GM18520 (cell line): ENCODE measurements at regions not wholly inside any gene's neighbourhood (a gene's known extent, or its start where the extent isn't known, plus 50 kb on each side); places are given as distances from the start of the nearest gene placed in this dataset.

Experiments used
- ATAC-seq: cut with Tn5 transposase; IDR thresholded peaks from one replicate; pipeline ENCODE4 v1.9.1; 2021; ENCODE audit not compliant: unreplicated experiment

DNA sequence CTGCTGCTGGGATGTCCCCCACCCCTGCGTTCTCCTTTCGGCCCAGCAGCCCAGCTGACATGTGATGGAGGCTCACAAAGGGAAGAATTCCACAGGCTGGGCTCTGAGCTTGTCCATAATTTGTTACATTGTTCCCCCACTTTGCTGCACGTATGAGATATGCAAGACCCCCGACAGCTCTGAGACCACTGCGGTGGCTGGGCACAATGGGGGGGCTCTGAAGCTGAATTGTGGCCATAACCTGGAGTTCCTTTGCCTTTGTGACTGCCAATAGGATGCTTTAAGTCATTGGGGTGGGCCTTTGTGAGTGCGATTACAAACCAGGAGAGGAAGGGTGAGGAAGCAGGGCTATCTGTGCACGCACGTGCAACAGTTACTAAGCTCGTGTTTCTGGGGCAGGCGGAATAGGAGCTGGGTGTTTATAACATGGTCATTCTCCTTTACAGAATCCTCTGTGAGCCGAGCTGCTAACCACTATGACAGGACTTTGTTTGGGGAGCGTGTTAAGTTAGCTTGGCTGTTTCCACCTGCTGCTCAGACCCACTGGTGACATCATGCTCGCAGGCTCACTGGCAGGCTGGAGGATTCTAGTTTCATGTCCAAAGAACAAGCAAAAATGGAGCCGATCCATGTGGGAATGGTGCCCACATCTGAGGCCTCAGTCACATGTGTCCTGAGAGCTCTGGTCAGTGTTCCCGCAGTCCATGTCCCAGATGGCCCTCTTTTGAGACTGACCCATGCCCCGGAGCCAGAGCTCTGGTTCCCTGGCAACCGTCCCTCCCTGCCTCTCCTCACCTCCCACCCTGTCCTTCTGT is 208.3 kb upstream of the SALL1 start:
- no peak for ATAC-seq

DNA sequence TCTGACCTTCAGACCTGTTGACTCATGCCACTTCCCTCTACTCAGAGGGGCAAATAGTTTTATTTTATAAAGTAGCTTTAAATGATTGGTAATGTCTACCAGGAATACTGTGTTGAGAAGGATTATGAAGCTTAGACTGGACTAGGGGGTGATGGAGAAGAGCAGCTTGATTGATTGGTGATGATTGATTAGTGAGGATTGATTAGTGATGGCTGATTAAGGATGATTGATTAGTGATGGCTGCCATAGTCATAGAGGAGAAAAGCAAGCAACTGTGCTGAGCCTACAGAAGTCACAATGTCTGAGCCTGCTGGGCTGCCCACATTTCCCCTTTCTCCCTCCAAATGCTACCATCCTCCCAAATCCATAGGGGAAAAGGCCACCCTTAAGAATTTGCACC is 206.8 kb upstream of the SALL1 start:
- no peak for ATAC-seq

GRCh38 chr16:51355875-51356274 is 204.8 kb upstream of the SALL1 start:
- no peak for ATAC-seq

DNA sequence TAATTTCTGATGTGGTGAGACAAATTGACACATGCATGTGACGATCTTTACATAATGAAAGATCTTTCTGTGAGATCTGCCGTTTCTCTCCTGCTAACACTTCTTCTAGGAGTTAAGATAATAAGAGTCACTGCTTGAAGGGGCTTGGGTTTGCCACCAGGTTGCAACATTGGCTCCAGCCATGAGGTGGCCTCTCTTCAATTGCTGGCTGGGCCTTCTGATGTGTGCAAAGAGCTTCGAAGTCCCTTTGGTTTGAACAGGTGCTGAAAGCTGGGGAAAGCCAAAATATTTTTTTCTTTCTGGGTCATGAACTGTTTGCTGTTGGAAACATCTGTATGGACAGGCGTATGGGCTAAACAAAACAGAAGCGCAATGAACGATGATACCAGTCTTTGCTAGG is 204.1 kb upstream of the SALL1 start:
- ATAC-seq: no peak

- ATAC-seq: no peak
These were observed 202.0 kb upstream of the SALL1 start for GRCh38 chr16:51353055-51353454.

DNA sequence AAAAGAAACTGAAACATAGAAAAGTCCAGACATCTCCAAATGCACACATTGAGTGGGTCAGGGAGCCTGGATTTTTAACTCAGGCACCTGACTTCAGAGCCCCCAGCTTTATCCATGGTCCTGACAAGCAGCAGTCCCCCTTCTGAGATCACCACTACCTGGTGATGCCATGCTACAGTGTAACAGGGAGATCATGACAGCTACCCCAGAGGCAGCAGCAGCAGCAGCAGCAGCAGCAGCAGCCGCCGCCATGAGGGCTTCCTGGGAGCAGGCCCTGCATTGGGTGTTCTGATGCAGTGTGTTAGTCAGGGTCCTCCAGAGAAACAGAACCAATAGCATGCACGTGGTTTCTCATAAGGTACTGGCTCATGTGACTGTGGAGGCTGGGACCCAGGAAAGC is 198.6 kb upstream of the SALL1 start:
- no peak for ATAC-seq

DNA sequence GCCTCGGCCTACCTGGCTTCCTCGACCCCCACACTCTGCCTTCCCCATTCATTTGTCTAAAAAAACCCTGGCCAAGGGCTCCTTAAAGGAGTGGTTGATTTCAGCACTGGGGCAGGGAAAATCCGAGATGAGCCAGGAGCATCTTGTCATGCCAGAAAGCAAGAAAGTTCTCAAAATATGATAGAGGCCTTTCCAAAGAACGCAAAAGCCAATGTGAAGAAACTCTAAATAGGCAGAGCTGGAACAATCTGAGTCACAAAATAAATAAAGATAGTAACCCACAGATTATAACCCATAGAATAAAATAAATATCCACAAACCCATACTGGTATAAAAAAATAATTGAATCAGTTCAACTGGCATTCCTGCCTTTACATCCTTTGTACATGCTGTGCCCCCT is 192.3 kb upstream of the SALL1 start:
- ATAC-seq: no peak

DNA sequence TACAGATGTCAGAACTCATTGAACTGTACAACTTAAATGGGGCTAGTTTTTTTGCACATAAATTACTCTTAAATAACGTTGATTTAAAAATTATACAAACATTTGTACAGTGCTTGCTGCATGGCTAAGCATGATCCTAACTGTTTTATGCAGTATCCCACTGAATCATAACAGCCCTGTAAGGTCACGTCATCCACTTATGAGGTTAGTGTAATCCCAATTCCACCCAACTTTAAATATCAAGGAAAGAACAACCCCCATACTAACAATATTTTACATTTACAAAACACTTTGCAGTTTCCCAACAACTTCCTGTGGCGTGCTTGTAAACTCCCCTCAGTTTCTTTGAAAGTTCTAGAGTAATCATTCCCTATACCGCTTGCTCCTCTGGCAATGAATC is 190.1 kb upstream of the SALL1 start:
- ATAC-seq: no peak

GRCh38 chr16:51337662-51338061 is 186.6 kb upstream of the SALL1 start:
- no peak for ATAC-seq

- ATAC-seq: no peak
These were observed 177.7 kb upstream of the SALL1 start for GRCh38 chr16:51328733-51329132.

GRCh38 chr16:51327001-51327400 is 175.9 kb upstream of the SALL1 start:
- ATAC-seq: no peak

- no peak for ATAC-seq
These were observed 175.2 kb upstream of the SALL1 start for GRCh38 chr16:51326131-51326856.

DNA sequence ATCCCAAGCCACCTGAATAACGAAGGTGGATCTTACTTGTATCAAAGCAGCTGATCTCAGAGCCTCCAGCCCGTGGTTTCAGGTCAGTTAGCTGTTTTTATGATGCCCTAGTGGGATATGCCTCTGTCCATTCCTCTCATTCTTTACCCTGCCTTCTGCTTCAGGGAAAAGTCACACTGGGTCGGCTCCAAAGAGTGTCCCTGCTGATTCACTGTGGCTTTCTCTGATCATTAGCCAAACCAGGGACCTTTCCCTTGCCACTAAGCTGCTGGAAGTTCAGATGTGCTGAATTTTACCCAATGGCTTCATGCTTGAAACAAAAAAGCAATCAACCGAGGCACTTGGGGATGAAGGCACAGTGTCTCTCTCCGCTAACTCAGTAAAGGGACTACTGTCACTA is 170.2 kb upstream of the SALL1 start:
- ATAC-seq: no peak

- no peak for ATAC-seq
These were observed 166.5 kb upstream of the SALL1 start for GRCh38 chr16:51317575-51317974.

DNA sequence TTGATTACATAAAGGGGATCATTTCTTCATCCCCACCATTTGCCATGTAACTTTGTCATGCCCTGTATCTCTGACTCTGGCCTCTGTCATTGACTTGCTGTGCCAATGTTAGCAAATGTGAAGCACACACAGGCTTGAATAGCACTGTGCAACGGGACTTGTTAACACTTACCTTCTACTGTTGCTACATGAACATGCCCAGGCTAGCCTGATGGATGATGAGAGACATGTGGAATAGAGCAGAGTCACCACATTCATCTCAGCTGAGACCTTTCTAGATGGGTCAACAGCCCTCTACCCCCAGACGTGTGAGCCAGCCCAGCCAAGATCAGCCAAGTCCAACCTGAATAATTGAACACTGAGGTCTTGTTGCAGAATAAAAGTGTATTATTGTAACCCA is 162.1 kb upstream of the SALL1 start:
- ATAC-seq: no peak

DNA sequence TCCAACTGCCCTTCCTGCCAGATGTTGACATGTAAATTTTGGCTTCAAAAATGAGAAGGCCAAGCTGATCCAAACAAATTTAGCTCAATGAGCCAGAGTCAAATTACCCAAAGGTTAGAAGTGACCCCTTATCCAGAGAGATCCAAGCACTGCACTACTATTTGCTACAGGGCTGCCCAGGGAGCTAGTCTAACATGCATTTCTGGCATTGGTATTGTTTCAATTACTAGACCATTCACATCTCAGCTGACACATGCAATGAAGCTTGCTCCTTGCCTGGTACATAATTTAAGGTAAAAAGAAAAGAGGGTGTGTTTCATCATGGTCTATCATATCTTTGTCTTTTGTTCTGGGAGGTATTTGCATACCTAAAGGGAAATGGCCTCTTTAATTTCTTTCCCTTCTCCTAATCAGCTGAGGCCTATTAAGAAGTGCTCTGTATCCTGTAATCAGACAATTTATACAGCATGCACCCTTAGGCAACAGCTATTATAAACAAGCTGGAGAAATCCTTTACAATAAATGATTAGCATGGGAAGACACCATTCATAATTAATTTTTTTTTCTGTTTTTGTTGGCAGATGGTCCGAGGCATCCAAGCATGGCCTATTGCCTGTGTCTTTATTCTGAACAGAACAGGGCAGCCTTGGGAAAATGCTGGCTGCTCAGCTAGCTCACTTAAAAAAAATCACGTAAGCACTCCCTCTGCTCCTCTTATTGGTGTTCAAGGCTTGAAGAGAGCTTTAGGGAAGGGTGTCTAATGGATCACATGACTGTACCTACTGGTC is 161.5 kb upstream of the SALL1 start:
- ATAC-seq: no peak

DNA sequence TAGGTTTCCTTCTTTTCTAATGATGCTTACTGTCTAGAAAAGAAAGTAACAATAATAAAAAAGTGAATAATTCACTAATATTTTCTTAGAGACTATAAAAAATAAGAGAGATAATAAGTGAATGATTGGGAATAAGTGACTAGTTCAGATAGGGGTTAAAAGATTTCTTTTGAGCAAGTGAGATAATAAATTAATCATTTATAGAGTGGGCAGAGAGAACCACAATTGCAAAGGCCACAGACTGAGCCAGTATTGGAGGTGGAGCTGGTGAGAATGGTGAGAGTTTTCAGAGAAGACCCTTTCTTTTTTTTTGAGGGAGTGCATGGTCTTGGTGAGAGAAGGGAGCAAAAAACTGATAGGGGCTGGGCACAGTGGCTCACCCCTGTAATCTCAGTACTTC is 159.1 kb upstream of the SALL1 start:
- no peak for ATAC-seq

DNA sequence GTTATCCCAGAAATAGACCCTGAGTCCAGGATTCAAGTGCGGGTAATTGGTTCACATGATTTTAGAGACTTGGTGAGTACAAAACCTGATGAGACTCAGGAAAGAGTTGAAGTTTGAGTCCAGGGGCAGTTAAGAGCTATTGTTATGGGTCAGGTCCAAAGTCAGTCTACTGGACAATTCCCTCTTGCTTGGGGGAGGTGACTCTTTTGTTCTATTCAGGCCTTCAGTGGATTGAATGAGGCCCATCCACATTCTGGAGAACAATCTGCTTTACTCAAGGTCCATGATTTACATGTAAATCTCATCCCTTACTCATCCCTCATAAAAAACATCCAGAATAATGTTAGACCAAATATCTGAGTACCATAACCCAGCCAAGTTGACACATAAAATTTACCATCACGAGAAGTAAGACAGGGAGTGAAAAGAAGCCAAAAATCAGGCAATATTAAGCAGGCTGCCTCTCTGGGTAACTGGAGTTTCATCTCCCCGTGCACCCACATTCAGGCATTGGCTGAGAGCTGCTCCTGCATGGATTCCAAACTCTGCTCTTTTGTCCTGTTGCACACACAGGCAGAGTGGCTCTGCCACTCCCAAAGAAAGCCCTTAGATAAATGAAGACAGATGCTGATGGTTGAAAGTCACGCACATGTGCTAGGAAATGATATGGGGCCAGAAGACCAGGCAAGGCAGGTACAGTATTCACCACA is 156.0 kb upstream of the SALL1 start:
- ATAC-seq: no peak

DNA sequence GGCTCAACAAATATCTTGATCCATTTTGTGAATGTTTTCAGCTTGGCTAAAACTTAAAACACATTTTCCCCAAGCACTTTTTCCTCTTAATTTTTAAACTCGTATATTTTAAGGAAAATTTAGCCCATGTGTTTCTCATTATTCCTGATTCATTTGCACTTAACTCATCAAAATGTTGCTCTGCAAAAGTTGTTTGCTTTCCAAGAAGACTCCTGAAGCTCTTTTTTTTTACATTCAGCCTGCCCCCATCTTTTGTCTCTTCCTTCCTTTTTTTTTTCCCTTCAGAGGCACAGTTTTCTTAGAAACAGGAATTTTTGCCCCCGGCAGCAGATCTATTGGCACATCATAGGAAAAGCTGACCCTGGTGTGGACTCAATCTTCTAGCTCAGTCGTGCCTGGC is 155.0 kb upstream of the SALL1 start:
- ATAC-seq: no peak

GRCh38 chr16:51305337-51305736 is 154.3 kb upstream of the SALL1 start:
- no peak for ATAC-seq

GRCh38 chr16:51302042-51302441 is 151.0 kb upstream of the SALL1 start:
- ATAC-seq: no peak
